Kidney (tissue), 13 donors: ENCODE measurements at regions not wholly inside any gene's neighbourhood (a gene's known extent, or its start where the extent isn't known, plus 50 kb on each side); places are given as distances from the start of the nearest gene placed in this dataset.

Source experiments
- DNase-seq, 5 donors: peaks; one replicate each; pipeline ENCODE4 v3.0.0-alpha.2; 2013 to 2020
- FAIRE-seq: peaks from 2 replicates; lab custom pipeline; 2012; peaks lifted over from hg19 to GRCh38; lab: Jason Lieb, UNC
- H3K27ac ChIP-seq, 2 donors: one replicate each; pipeline ENCODE4 v1.7.0; 2013; ENCODE audit warnings: low read depth in 2 of 2, low read length in 2 of 2, inconsistent platforms in 1 of 2
- H3K27me3 ChIP-seq: one replicate; pipeline ENCODE4 v1.7.1; 2013; ENCODE audit warnings: low read length, inconsistent platforms; ENCODE audit not compliant: control insufficient read depth, insufficient read depth
- H3K36me3 ChIP-seq, 3 donors: one replicate each; pipeline versions ENCODE4 v1.7.0 to v1.7.1; 2013; ENCODE audit warnings: low read length in 3 of 3, control low read depth in 1 of 3, inconsistent platforms in 1 of 3; ENCODE audit not compliant: insufficient read depth in 3 of 3, control insufficient read depth in 2 of 3
- H3K4me1 ChIP-seq, 3 donors: one replicate each; pipeline versions ENCODE4 v1.7.0 to v1.7.1; 2013; ENCODE audit warnings: low read length in 3 of 3, inconsistent platforms in 1 of 3, low read depth in 1 of 3; ENCODE audit not compliant: control insufficient read depth in 2 of 3, insufficient read depth in 2 of 3
- H3K4me3 ChIP-seq, 3 donors: one replicate each; pipeline versions ENCODE4 v1.7.0 to v1.8.1; 2013; ENCODE audit warnings: low read length in 3 of 3, control low read depth in 1 of 3, inconsistent platforms in 1 of 3
- H3K9ac ChIP-seq, 3 donors: one replicate each; pipeline versions ENCODE4 v1.7.0 to v1.7.1; 2013; ENCODE audit warnings: low read length in 3 of 3, control low read depth in 1 of 3, inconsistent platforms in 1 of 3
- H3K9me3 ChIP-seq, 3 donors: one replicate each; pipeline versions ENCODE4 v1.7.0 to v1.7.1; 2013; ENCODE audit warnings: low read length in 3 of 3, control low read depth in 1 of 3, inconsistent platforms in 1 of 3; ENCODE audit not compliant: control insufficient read depth in 2 of 3, insufficient read depth in 1 of 3
- CTCF ChIP-seq: IDR thresholded peaks from 3 replicates; pipeline ENCODE4 v1.5.1; 2012; ENCODE audit warnings: mild to moderate bottlenecking, moderate library complexity, borderline replicate concordance; ENCODE audit not compliant: insufficient read depth; ENCODE audit errors: extremely low read depth
- intact Hi-C: fragments of 100-400 bp; cut with DNase I; formaldehyde crosslinking; loops from one replicate; pipeline ENCODE4 v1.11.1; 2022
- donor health status: control.
- donor health status: control.
- donor health status: control.
- donor health status: control.
- donor health status: control.
- donor health status: DM: yes; HTN: yes; CAD: no.
- donor health status: Normal renal cell carcinoma (clear cell type).

GRCh38 chr17:54307351-54307750, 484.6 kb downstream of the KIF2B start:
- intact Hi-C loops: no loop called here
- Histone ChIP-seq H3K4me3 (no peak overlapping the region), H3K9ac (no peak overlapping the region), H3K4me1 (no peaks in the 10 kb centered on the region), H3K27me3 (no peaks in the 10 kb centered on the region), H3K9me3 (no peaks in the 10 kb centered on the region), H3K36me3 (no peaks in the 10 kb centered on the region), H3K27ac (no peak overlapping the region)
- TF ChIP-seq CTCF: no peak
- DNase-seq: no peak
- no peak for FAIRE-seq

- no peak overlapping the region for H3K9ac ChIP-seq
- FAIRE-seq (no peak), DNase-seq (no peak)
- no peak overlapping the region for H3K27ac ChIP-seq
- no peak for TF ChIP-seq CTCF
- no peaks in the 10 kb centered on the region for H3K27me3 ChIP-seq
- H3K4me1 ChIP-seq: no peaks in the 10 kb centered on the region
- intact Hi-C loops: no loop called here
- H3K4me3 ChIP-seq: no peak overlapping the region
- no peaks in the 10 kb centered on the region for H3K36me3 ChIP-seq
- no peaks in the 10 kb centered on the region for H3K9me3 ChIP-seq
Observed at GRCh38 chr17:54324813-54325212, 502.1 kb downstream of the KIF2B start.

- Histone ChIP-seq H3K9me3 (no peaks in the 10 kb centered on the region), H3K4me3 (no peak overlapping the region), H3K27ac (no peak overlapping the region), H3K36me3 (no peaks in the 10 kb centered on the region), H3K4me1 (no peaks in the 10 kb centered on the region), H3K27me3 (no peaks in the 10 kb centered on the region), H3K9ac (no peak overlapping the region)
- no peak for TF ChIP-seq CTCF
- intact Hi-C loops: no loop called here
- FAIRE-seq (no peak), DNase-seq (no peak)
Observed at GRCh38 chr17:54339731-54340130, 517.0 kb downstream of the KIF2B start.

- TF ChIP-seq CTCF: no peak
- intact Hi-C loops: no loop called here
- Histone ChIP-seq H3K36me3 (no peaks in the 10 kb centered on the region), H3K9me3 (no peaks in the 10 kb centered on the region), H3K27ac (no peak overlapping the region), H3K9ac (no peak overlapping the region), H3K4me1 (no peaks in the 10 kb centered on the region), H3K4me3 (no peak overlapping the region), H3K27me3 (no peaks in the 10 kb centered on the region)
- FAIRE-seq: no peak
- no peak for DNase-seq
Observed at GRCh38 chr17:54347495-54347894, 524.8 kb downstream of the KIF2B start.
